T-helper 17 cell (primary cell): ENCODE measurements at regions not wholly inside any gene's neighbourhood (a gene's known extent, or its start where the extent isn't known, plus 50 kb on each side); places are given as distances from the start of the nearest gene placed in this dataset.

Experiments
- ATAC-seq: fragments of 150-1000 bp; cut with Tn5 transposase; 2 replicates; pipeline ENCODE4 v1.10.0; 2021; ENCODE audit warnings: mild to moderate bottlenecking, moderate library complexity
- DNase-seq, 3 donors: peaks; one replicate each; pipeline versions ENCODE4 v3.0.0 to v3.0.0-alpha.2; 2020 to 2021
- H3K9me3 ChIP-seq: one replicate; pipeline ENCODE4 v1.7.0; 2013; ENCODE audit warnings: low read length, mild to moderate bottlenecking; ENCODE audit not compliant: control insufficient read depth, poor library complexity, severe bottlenecking
- H3K27ac Mint-ChIP-seq: one replicate; pipeline ENCODE4 v1.8.0; 2022; ENCODE audit warnings: mild to moderate bottlenecking, moderate library complexity, mixed read lengths
- H3K27me3 Mint-ChIP-seq: one replicate; pipeline ENCODE4 v1.8.0; 2022; ENCODE audit warnings: mixed read lengths
- H3K36me3 Mint-ChIP-seq: one replicate; pipeline ENCODE4 v1.8.0; 2022; ENCODE audit warnings: low read depth, mixed read lengths
- H3K4me1 Mint-ChIP-seq: one replicate; pipeline ENCODE4 v1.8.0; 2022; ENCODE audit warnings: mild to moderate bottlenecking, mixed read lengths
- H3K4me3 Mint-ChIP-seq: one replicate; pipeline ENCODE4 v1.8.0; 2022; ENCODE audit warnings: mild to moderate bottlenecking, moderate library complexity, mixed read lengths

- DNase-seq (no peak), ATAC-seq (no peak)
- no peak overlapping the region for H3K4me3 Mint-ChIP-seq
Measured at GRCh38 chr14:101219896-101220703, 316.6 kb upstream of the RTL1 start.

GRCh38 chr14:101220921-101221510 lies 317.5 kb upstream of the RTL1 start:
- no peaks in the 10 kb centered on the region for H3K9me3 ChIP-seq
- ATAC-seq: no peak
- Mint-ChIP-seq H3K4me3 (no peak overlapping the region), H3K27me3 (peaks cover 20% of the 10 kb centered on the region), H3K4me1 (no peaks in the 10 kb centered on the region), H3K36me3 (no peaks in the 10 kb centered on the region), H3K27ac (no peak overlapping the region)
- no peak for DNase-seq

More at GRCh38 chr14:101219896-101220703, 316.6 kb upstream of the RTL1 start:
- Mint-ChIP-seq H3K27me3 (peaks cover 20% of the 10 kb centered on the region), H3K4me1 (no peaks in the 10 kb centered on the region), H3K36me3 (no peaks in the 10 kb centered on the region), H3K27ac (no peak overlapping the region)
- no peaks in the 10 kb centered on the region for H3K9me3 ChIP-seq

DNA sequence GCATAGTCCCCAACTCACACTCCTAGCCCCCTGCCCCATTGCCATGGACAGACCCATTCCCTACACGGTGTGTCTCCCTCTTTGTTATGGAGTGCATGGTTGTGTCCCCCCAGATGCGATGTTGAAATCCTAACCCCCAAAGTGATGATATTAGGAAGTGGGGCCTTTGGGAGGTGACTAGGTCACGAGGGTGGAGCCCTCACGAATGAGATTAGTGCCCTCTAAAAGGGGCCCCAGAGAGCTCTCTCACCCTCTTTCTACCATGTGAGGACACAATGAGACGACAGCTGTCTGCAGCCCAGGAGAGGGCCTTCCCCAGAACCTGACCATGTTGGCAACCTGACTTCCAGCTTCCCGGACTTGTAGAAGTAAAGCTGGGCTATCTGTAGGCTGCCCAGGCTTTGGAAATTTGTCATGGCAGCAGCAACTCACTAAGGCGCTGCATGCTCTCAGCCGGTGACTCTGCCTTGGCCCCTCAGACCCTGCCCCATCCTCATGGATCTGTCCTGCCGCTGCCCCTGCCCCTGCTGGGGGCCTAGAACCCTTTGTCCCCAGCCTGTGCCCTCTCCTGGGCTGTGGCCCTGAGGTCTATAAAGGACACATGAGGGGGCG lies 318.1 kb upstream of the RTL1 start:
- H3K4me3 Mint-ChIP-seq: no peak overlapping the region

DNA sequence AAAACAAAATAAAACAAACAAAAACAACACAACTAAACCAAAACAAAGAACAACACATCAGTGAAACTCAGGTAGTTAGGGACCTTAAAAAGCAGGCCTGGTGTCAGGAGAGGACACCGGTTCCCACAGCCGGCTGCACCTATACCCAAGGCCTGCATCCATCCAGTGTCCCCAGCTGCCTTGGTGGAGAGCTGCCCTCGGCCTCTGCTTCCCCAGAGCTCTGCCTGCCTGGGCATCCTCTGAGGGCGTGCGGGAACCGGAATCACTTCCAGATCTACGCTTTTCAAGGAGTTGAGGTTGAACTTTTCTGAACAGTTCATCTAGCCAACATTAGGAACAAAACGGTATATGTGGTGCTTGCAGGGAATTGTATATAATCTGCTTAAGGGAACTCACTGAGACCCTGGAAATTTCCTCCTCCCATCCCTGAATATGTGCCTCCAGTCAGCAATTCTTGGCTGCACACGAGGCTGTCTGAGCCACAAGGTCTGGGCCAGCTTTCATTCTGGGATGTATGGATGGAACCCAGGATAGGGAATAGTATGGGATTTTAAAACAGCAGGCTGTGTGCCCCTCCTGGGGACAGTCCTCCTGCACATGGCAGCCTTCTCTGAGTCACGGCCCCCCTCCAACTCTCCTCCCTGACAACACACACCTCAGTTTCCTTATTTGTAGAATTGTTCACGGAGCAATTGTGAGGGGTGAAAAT lies 319.0 kb upstream of the RTL1 start:
- DNase-seq (no peak), ATAC-seq (no peak)
- H3K27me3 Mint-ChIP-seq: peaks cover 26% of the 10 kb centered on the region
- H3K4me1 Mint-ChIP-seq: no peaks in the 10 kb centered on the region
- H3K4me3 Mint-ChIP-seq: no peak overlapping the region
- no peaks in the 10 kb centered on the region for H3K9me3 ChIP-seq
- H3K27ac Mint-ChIP-seq: no peak overlapping the region
- H3K36me3 Mint-ChIP-seq: no peaks in the 10 kb centered on the region

More for the DNA sequence above, 318.1 kb upstream of the RTL1 start:
- no peak for ATAC-seq
- H3K27me3 Mint-ChIP-seq: peaks cover 20% of the 10 kb centered on the region
- H3K4me1 Mint-ChIP-seq: no peaks in the 10 kb centered on the region
- H3K27ac Mint-ChIP-seq: no peak overlapping the region
- DNase-seq: no peak
- no peaks in the 10 kb centered on the region for H3K36me3 Mint-ChIP-seq
- no peaks in the 10 kb centered on the region for H3K9me3 ChIP-seq

GRCh38 chr14:101223127-101223526 lies 319.6 kb upstream of the RTL1 start:
- no peaks in the 10 kb centered on the region for H3K36me3 Mint-ChIP-seq
- H3K27me3 Mint-ChIP-seq: peaks cover 26% of the 10 kb centered on the region
- H3K27ac Mint-ChIP-seq: no peak overlapping the region
- no peaks in the 10 kb centered on the region for H3K4me1 Mint-ChIP-seq
- no peak for DNase-seq
- no peak for ATAC-seq
- H3K4me3 Mint-ChIP-seq: no peak overlapping the region
- H3K9me3 ChIP-seq: no peaks in the 10 kb centered on the region

DNA sequence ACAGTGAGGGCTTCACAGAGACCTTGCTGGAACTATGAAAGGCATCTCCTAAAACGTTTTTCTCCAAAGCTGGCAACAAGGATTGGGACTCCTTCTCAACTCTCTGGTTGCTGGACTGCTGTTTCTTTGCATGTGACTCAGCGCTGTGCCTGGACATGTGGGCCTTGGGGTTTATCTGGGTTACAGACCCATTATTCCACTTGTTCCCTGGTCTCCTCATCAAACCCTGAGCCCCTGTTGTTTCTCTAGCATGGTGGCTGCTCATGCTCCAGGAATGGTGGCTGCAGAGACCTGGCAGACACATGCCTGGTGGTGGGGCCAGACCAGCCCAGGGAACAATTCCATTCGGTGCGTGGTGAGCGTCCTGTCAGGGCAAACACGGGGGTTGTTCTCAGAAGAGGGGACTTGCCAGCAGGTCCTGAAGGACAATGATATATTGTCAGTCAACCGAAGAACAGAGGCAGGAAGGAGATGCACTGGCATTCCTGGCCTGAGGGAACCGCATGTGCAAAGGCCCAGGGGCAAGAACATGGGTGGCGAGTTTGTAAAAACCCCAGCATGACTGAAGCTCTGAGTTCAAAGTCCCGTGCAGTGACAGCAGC lies 320.1 kb upstream of the RTL1 start:
- Mint-ChIP-seq H3K4me1 (no peaks in the 10 kb centered on the region), H3K36me3 (no peaks in the 10 kb centered on the region), H3K27ac (no peak overlapping the region), H3K27me3 (peaks cover 26% of the 10 kb centered on the region), H3K4me3 (no peak overlapping the region)
- DNase-seq (no peak), ATAC-seq (no peak)
- H3K9me3 ChIP-seq: no peaks in the 10 kb centered on the region

GRCh38 chr14:101224356-101225156 lies 321.0 kb upstream of the RTL1 start:
- no peaks in the 10 kb centered on the region for H3K36me3 Mint-ChIP-seq
- no peak overlapping the region for H3K27ac Mint-ChIP-seq
- peaks cover 26% of the 10 kb centered on the region for H3K27me3 Mint-ChIP-seq
- H3K4me3 Mint-ChIP-seq: no peak overlapping the region
- H3K4me1 Mint-ChIP-seq: peaks cover 2% of the 10 kb centered on the region
- no peaks in the 10 kb centered on the region for H3K9me3 ChIP-seq
- DNase-seq (no peak), ATAC-seq (no peak)

- DNase-seq: no peak
- no peak overlapping the region for H3K27ac Mint-ChIP-seq
- H3K4me1 Mint-ChIP-seq: peaks cover 2% of the 10 kb centered on the region
- H3K36me3 Mint-ChIP-seq: no peaks in the 10 kb centered on the region
- peaks cover 26% of the 10 kb centered on the region for H3K27me3 Mint-ChIP-seq
- H3K4me3 Mint-ChIP-seq: no peak overlapping the region
- ATAC-seq: no peak
- H3K9me3 ChIP-seq: no peaks in the 10 kb centered on the region
Measured at GRCh38 chr14:101225157-101226152, 321.9 kb upstream of the RTL1 start.

DNA sequence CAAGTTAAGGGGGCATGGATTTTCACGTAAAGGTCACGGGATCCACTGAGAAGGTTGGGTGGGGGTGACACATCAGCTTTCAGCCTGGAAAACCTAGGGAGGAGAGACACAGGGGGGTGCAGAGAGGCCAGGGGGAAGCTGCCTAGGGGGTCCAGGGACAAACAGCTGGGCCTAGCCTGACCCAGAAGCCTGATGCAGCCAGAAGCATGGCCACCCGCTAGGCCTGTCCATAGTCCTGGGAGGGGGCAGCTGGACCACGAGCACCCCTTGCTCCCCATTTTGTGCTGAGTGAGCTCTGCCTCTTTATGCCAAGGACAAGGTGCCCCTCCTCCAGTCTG lies 322.7 kb upstream of the RTL1 start:
- H3K9me3 ChIP-seq: no peaks in the 10 kb centered on the region
- H3K27ac Mint-ChIP-seq: no peak overlapping the region
- peaks cover 2% of the 10 kb centered on the region for H3K4me1 Mint-ChIP-seq
- H3K4me3 Mint-ChIP-seq: no peak overlapping the region
- DNase-seq (no peak), ATAC-seq (no peak)
- peaks cover 26% of the 10 kb centered on the region for H3K27me3 Mint-ChIP-seq
- no peaks in the 10 kb centered on the region for H3K36me3 Mint-ChIP-seq

- Mint-ChIP-seq H3K36me3 (no peaks in the 10 kb centered on the region), H3K4me1 (peaks cover 5% of the 10 kb centered on the region), H3K27ac (no peak overlapping the region), H3K4me3 (no peak overlapping the region), H3K27me3 (peaks cover 24% of the 10 kb centered on the region)
- no peak for DNase-seq
- no peak for ATAC-seq
- H3K9me3 ChIP-seq: no peaks in the 10 kb centered on the region
Measured at GRCh38 chr14:101226603-101227425, 323.3 kb upstream of the RTL1 start.
